Smooth muscle cell (in vitro differentiated cells): ENCODE measurements at regions not wholly inside any gene's neighbourhood (a gene's known extent, or its start where the extent isn't known, plus 50 kb on each side); places are given as distances from the start of the nearest gene placed in this dataset.
A peak's percentile ranks its signal among the peaks of the same experiment; 100 is the strongest.

Experiments used
- DNase-seq: peaks from one replicate; lab custom pipeline; 2025; ENCODE audit not compliant: unreplicated experiment; lab: John Stamatoyannopoulos, UW
- H2AFZ ChIP-seq: fragments of 200-600 bp; sonication (generic); 2 replicates; pipeline ENCODE4 v1.6.0; 2016; ENCODE audit warnings: antibody characterized with exemption, low read depth, mild to moderate bottlenecking
- H3F3A ChIP-seq: fragments of 200-600 bp; sonication (generic); 2 replicates; pipeline ENCODE4 v1.6.0; 2017; ENCODE audit warnings: antibody characterized with exemption, low read depth
- H3K27ac ChIP-seq: fragments of 200-600 bp; sonication (generic); 2 replicates; pipeline ENCODE4 v1.5.1; 2016; ENCODE audit warnings: low read depth, mild to moderate bottlenecking
- H3K27me3 ChIP-seq: fragments of 200-600 bp; sonication (generic); 2 replicates; pipeline ENCODE4 v1.6.1; 2016; ENCODE audit warnings: low read depth, mild to moderate bottlenecking
- H3K36me3 ChIP-seq: fragments of 200-600 bp; sonication (generic); 2 replicates; pipeline ENCODE4 v1.5.1; 2016; ENCODE audit warnings: low read depth
- H3K4me1 ChIP-seq: fragments of 200-600 bp; sonication (generic); 2 replicates; pipeline ENCODE4 v1.5.1; 2016; ENCODE audit warnings: low read depth
- H3K4me2 ChIP-seq: fragments of 200-600 bp; sonication (generic); 2 replicates; pipeline ENCODE4 v1.6.0; 2016; ENCODE audit warnings: mild to moderate bottlenecking
- H3K4me3 ChIP-seq: fragments of 200-600 bp; sonication (generic); 2 replicates; pipeline ENCODE4 v1.5.1; 2016; ENCODE audit warnings: mild to moderate bottlenecking
- H3K79me2 ChIP-seq: fragments of 200-600 bp; sonication (generic); 2 replicates; pipeline ENCODE4 v1.6.0; 2016; ENCODE audit warnings: low read depth, mild to moderate bottlenecking
- H3K9ac ChIP-seq: fragments of 200-600 bp; sonication (generic); 2 replicates; pipeline ENCODE4 v1.6.0; 2016; ENCODE audit warnings: low read depth
- H3K9me3 ChIP-seq: fragments of 200-600 bp; sonication (generic); replicated peaks from 2 replicates; pipeline ENCODE4 v1.5.1; 2016; ENCODE audit warnings: low read depth
- H4K20me1 ChIP-seq: fragments of 200-600 bp; sonication (generic); 2 replicates; pipeline ENCODE4 v1.6.0; 2016; ENCODE audit warnings: low read depth
- WGBS: methylation state at CpG from one replicate; pipeline ENCODE4 v1.1.7; 2016; ENCODE audit warnings: low lambda C conversion rate; 5-methylcytosine and 5-hydroxymethylcytosine counted together
- TF ChIP-seq, protein P1 (sequence below): fragments of 200-600 bp; sonication (generic); IDR thresholded peaks from 2 replicates; pipeline ENCODE4 v1.5.1; 2017; ENCODE audit warnings: borderline replicate concordance, mild to moderate bottlenecking, antibody characterized with exemption; ENCODE audit not compliant: insufficient read depth, poor library complexity, severe bottlenecking

DNA sequence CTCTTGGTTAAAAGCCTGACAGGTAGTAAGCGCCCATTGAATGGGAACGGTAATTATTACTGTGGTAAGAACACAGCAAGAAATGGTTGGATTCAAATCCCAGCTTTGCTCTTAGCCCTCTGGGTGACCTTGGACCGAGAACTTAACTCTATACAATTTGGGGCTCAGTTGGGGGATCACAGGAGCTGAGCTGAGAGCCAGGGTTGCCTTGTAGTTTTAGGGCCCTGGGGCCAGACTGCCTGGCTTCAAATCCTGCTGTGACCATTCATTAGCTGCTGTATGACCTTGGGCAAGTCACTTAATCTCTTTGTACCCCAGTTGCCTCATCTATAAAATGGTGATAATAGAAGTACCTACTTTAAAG lies 87.4 kb upstream of the SH3PXD2B start:
- no peaks in the 10 kb centered on the region for H3K79me2 ChIP-seq
- H2AFZ ChIP-seq, result no peak overlapping the region
- no peaks in the 10 kb centered on the region for H4K20me1 ChIP-seq
- TF ChIP-seq, protein P1, sequence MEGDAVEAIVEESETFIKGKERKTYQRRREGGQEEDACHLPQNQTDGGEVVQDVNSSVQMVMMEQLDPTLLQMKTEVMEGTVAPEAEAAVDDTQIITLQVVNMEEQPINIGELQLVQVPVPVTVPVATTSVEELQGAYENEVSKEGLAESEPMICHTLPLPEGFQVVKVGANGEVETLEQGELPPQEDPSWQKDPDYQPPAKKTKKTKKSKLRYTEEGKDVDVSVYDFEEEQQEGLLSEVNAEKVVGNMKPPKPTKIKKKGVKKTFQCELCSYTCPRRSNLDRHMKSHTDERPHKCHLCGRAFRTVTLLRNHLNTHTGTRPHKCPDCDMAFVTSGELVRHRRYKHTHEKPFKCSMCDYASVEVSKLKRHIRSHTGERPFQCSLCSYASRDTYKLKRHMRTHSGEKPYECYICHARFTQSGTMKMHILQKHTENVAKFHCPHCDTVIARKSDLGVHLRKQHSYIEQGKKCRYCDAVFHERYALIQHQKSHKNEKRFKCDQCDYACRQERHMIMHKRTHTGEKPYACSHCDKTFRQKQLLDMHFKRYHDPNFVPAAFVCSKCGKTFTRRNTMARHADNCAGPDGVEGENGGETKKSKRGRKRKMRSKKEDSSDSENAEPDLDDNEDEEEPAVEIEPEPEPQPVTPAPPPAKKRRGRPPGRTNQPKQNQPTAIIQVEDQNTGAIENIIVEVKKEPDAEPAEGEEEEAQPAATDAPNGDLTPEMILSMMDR, result no peak
- no peak overlapping the region for H3K4me2 ChIP-seq
- H3K36me3 ChIP-seq, result no peaks in the 10 kb centered on the region
- no peak overlapping the region for H3K4me3 ChIP-seq
- 91% methylated on average over 3 of the region's 3 CpGs for WGBS
- H3K4me1 ChIP-seq, result peaks cover 6% of the 10 kb centered on the region
- H3K9me3 ChIP-seq, result no peaks in the 10 kb centered on the region
- H3K27me3 ChIP-seq, result no peaks in the 10 kb centered on the region
- peaks cover 16% of the 10 kb centered on the region for H3F3A ChIP-seq
- no peak for DNase-seq
- H3K9ac ChIP-seq, result no peak overlapping the region
- H3K27ac ChIP-seq, result no peak overlapping the region

- TF ChIP-seq, protein P1, result no peak
- no peaks in the 10 kb centered on the region for H4K20me1 ChIP-seq
- H3K36me3 ChIP-seq, result no peaks in the 10 kb centered on the region
- peaks cover 16% of the 10 kb centered on the region for H3F3A ChIP-seq
- H2AFZ ChIP-seq, result peak overlapping the region; percentile 71
- H3K79me2 ChIP-seq, result no peaks in the 10 kb centered on the region
- peak overlapping the region; percentile 76 for H3K4me2 ChIP-seq
- peaks cover 6% of the 10 kb centered on the region for H3K4me1 ChIP-seq
- H3K9ac ChIP-seq, result no peak overlapping the region
- H3K27ac ChIP-seq, result no peak overlapping the region
- H3K4me3 ChIP-seq, result no peak overlapping the region
- H3K9me3 ChIP-seq, result no peaks in the 10 kb centered on the region
- WGBS, result 14% methylated on average over 13 of the region's 13 CpGs
- DNase-seq, result no peak
- H3K27me3 ChIP-seq, result no peaks in the 10 kb centered on the region
These were observed 86.9 kb upstream of the SH3PXD2B start for GRCh38 chr5:172541099-172541772.

DNA sequence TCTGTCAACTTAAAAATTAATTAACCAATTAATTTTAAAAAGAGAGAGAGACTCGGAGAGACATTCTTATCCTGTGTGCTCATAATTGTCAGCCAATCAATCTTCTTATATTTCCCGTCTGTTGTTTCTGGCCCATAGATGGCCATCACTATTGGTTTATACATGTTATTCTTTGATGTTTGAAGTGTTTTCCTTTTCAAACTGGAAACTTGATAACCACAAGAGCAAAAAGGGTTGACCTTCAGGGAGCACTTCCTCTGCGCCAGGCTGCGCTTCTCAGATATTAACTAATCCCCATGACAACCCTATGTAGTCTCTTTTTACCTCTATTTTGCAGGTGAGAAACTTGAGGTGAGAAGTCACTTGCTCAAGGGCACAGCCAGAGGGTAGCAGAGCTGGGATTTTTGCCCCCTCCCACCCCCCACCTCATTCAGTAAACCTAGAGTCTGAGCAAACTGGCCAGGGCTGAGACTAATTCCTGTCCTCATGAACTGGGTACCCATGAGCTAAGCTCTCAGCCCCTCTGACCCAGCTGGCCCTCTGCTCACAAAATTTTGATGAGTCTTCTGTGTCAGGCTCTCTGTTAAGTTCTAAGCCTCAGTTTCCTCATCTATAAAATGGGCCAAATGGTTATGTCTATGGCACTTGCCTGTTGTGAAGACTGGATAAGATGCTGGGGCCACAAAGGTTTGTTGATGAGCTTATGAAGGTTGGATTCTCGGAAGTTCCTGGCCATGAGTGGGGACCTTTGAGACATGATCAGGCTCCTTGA lies 86.0 kb upstream of the SH3PXD2B start:
- WGBS, result 75% methylated on average over 5 of the region's 5 CpGs

More for the DNA sequence above, 86.0 kb upstream of the SH3PXD2B start:
- Histone ChIP-seq H4K20me1 (no peaks in the 10 kb centered on the region), H3K9ac (no peak overlapping the region), H3K9me3 (no peaks in the 10 kb centered on the region), H3K36me3 (no peaks in the 10 kb centered on the region), H3K27me3 (no peaks in the 10 kb centered on the region), H3K4me1 (peaks cover 6% of the 10 kb centered on the region), H3K27ac (no peak overlapping the region), H2AFZ (no peak overlapping the region), H3K4me3 (no peak overlapping the region), H3K79me2 (no peaks in the 10 kb centered on the region), H3K4me2 (no peak overlapping the region), H3F3A (peaks cover 16% of the 10 kb centered on the region)
- no peak for DNase-seq
- TF ChIP-seq, protein P1, result no peak
